HG03571 (cell line): ENCODE measurements at regions not wholly inside any gene's neighbourhood (a gene's known extent, or its start where the extent isn't known, plus 50 kb on each side); places are given as distances from the start of the nearest gene placed in this dataset.

Experiments used
- ATAC-seq: cut with Tn5 transposase; IDR thresholded peaks from one replicate; pipeline ENCODE4 v1.9.1; 2021; ENCODE audit not compliant: unreplicated experiment

GRCh38 chr15:61545763-61546162 is 316.7 kb upstream of the RORA start:
- ATAC-seq = no peak

- no peak for ATAC-seq
These were observed 312.4 kb upstream of the RORA start for GRCh38 chr15:61541516-61541915.

- no peak for ATAC-seq
These were observed 308.2 kb upstream of the RORA start for GRCh38 chr15:61537337-61537736.

- no peak for ATAC-seq
These were observed 305.9 kb upstream of the RORA start for GRCh38 chr15:61534986-61535385.

GRCh38 chr15:61530769-61531168 is 301.7 kb upstream of the RORA start:
- no peak for ATAC-seq

- no peak for ATAC-seq
These were observed 299.4 kb upstream of the RORA start for GRCh38 chr15:61528581-61528910.

GRCh38 chr15:61527836-61528580 is 298.9 kb upstream of the RORA start:
- ATAC-seq = no peak

- ATAC-seq = no peak
These were observed 295.4 kb upstream of the RORA start for GRCh38 chr15:61524545-61524944.

GRCh38 chr15:61524086-61524485 is 295.0 kb upstream of the RORA start:
- ATAC-seq = no peak

GRCh38 chr15:61522411-61522810 is 293.3 kb upstream of the RORA start:
- no peak for ATAC-seq

- ATAC-seq = no peak
These were observed 292.9 kb upstream of the RORA start for GRCh38 chr15:61521953-61522352.

GRCh38 chr15:61519296-61519695 is 290.2 kb upstream of the RORA start:
- ATAC-seq = no peak

- ATAC-seq = no peak
These were observed 289.3 kb upstream of the RORA start for GRCh38 chr15:61518191-61518950.

- ATAC-seq = no peak
These were observed 288.7 kb upstream of the RORA start for GRCh38 chr15:61517776-61518175.

- ATAC-seq = no peak
These were observed 288.2 kb upstream of the RORA start for GRCh38 chr15:61517335-61517734.

- ATAC-seq = no peak
These were observed 282.7 kb upstream of the RORA start for GRCh38 chr15:61511756-61512155.

GRCh38 chr15:61511089-61511488 is 282.0 kb upstream of the RORA start:
- no peak for ATAC-seq

GRCh38 chr15:61509327-61509840 is 280.3 kb upstream of the RORA start:
- no peak for ATAC-seq

GRCh38 chr15:61503383-61503969 is 274.4 kb upstream of the RORA start:
- ATAC-seq = no peak

GRCh38 chr15:61501815-61502389 is 272.8 kb upstream of the RORA start:
- no peak for ATAC-seq

GRCh38 chr15:61500951-61501620 is 272.0 kb upstream of the RORA start:
- no peak for ATAC-seq
